OCI-LY7 (cell line): ENCODE measurements at regions not wholly inside any gene's neighbourhood (a gene's known extent, or its start where the extent isn't known, plus 50 kb on each side); places are given as distances from the start of the nearest gene placed in this dataset.

Source experiments
- CTCF ChIP-seq: fragments of 200-600 bp; sonication (generic); conservative IDR thresholded peaks from 2 replicates; pipeline ENCODE4 v1.5.1; 2014; ENCODE audit warnings: mild to moderate bottlenecking, antibody characterized with exemption, low read length, moderate library complexity, mixed read lengths
- EZH2phosphoT487 ChIP-seq: fragments of 200-600 bp; sonication (generic); IDR thresholded peaks from 2 replicates; pipeline ENCODE4 v1.6.1; 2018; ENCODE audit warnings: low read depth, borderline replicate concordance, mild to moderate bottlenecking, mixed run types, antibody characterized with exemption, low read length, moderate library complexity, mixed read lengths

GRCh38 chr14:31950331-31950730 is 126.8 kb upstream of the ARHGAP5 start:
- TF ChIP-seq CTCF = no peak
- no peak for TF ChIP-seq EZH2phosphoT487
